ENCODE measurements at regions not wholly inside any gene's neighbourhood (a gene's known extent, or its start where the extent isn't known, plus 50 kb on each side); places are given as distances from the start of the nearest gene placed in this dataset.

GRCh38 chr6:6534399-6534798 is 54.1 kb upstream of the LY86 start (continued):
- no peak for TF ChIP-seq AR (CRISPR knock-in tag; IDR thresholded peaks at IDR 0.05)
- TF ChIP-seq FOXJ3 (CRISPR knock-in tag; IDR thresholded peaks at IDR 0.05; ENCODE audit: borderline replicate concordance), result no peak
- no peak for TF ChIP-seq E2F5 (CRISPR knock-in tag; IDR thresholded peaks at IDR 0.05)
- no peak for TF ChIP-seq IRF2 (CRISPR knock-in tag; IDR thresholded peaks at IDR 0.05; ENCODE audit: borderline replicate concordance, low read depth)
- TF ChIP-seq ZNF416 (CRISPR knock-in tag; IDR thresholded peaks at IDR 0.05), result no peak
- TF ChIP-seq ESRRA (CRISPR knock-in tag; IDR thresholded peaks at IDR 0.05; ENCODE audit: borderline replicate concordance), result no peak
- no peak for TF ChIP-seq STAT6 (CRISPR knock-in tag; conservative IDR thresholded peaks at IDR 0.05; ENCODE audit: low read depth)
- TF ChIP-seq CREM (CRISPR knock-in tag; IDR thresholded peaks at IDR 0.05), result no peak
- TF ChIP-seq PREB (CRISPR knock-in tag; IDR thresholded peaks at IDR 0.05; ENCODE audit: borderline replicate concordance), result no peak
- no peak for TF ChIP-seq ATF1 (CRISPR knock-in tag; IDR thresholded peaks at IDR 0.05)
- TF ChIP-seq CDX4 (CRISPR knock-in tag; IDR thresholded peaks at IDR 0.05; ENCODE audit: borderline replicate concordance), result no peak
- no peak for TF ChIP-seq ZMAT4 (CRISPR knock-in tag; IDR thresholded peaks at IDR 0.05)
- no peak for TF ChIP-seq JAZF1 (CRISPR knock-in tag; IDR thresholded peaks at IDR 0.05)

GRCh38 chr6:6537488-6538260 is 50.8 kb upstream of the LY86 start:
- TF ChIP-seq FOXJ3 (CRISPR knock-in tag; IDR thresholded peaks at IDR 0.05; ENCODE audit: borderline replicate concordance) (no peak), ELF4 (CRISPR knock-in tag; IDR thresholded peaks at IDR 0.05; ENCODE audit: low read depth) (no peak), GABPB1 (CRISPR knock-in tag; IDR thresholded peaks at IDR 0.05) (no peak), CTCF (IDR thresholded peaks at IDR 0.05) (no peak), IRF2 (CRISPR knock-in tag; IDR thresholded peaks at IDR 0.05; ENCODE audit: borderline replicate concordance, low read depth) (no peak), HMGXB4 (CRISPR knock-in tag; IDR thresholded peaks at IDR 0.05) (no peak), PREB (CRISPR knock-in tag; IDR thresholded peaks at IDR 0.05; ENCODE audit: borderline replicate concordance) (no peak), ZNF219 (CRISPR knock-in tag; IDR thresholded peaks at IDR 0.05; ENCODE audit: borderline replicate concordance) (no peak)
- Mint-ChIP-seq H3K27me3 (ENCODE audit: low read depth) (no peaks in the 10 kb centered on the region; the same call in 1 of the 2 replicates), H3K27ac (no peak overlapping the region), H3K4me1 (peaks cover 16% of the 10 kb centered on the region), H3K36me3 (peaks cover 7% of the 10 kb centered on the region; the same call in 1 of the 2 replicates), H3K4me3 (no peak overlapping the region), H3K9me3 (peaks cover 8% of the 10 kb centered on the region)
- CTCF ChIA-PET, result interaction anchor here (1.8 kb wide), 1 partner anchor 10 kb away, joined by 5 read pairs; no protein-coding TSS in a partner anchor
- DNase-seq (ENCODE audit: low spot score), result no peak
- POLR2A ChIA-PET, result no interaction called here
- ATAC-seq, result no peak
